ENCODE measurements at regions not wholly inside any gene's neighbourhood (a gene's known extent, or its start where the extent isn't known, plus 50 kb on each side); places are given as distances from the start of the nearest gene placed in this dataset.

DNA sequence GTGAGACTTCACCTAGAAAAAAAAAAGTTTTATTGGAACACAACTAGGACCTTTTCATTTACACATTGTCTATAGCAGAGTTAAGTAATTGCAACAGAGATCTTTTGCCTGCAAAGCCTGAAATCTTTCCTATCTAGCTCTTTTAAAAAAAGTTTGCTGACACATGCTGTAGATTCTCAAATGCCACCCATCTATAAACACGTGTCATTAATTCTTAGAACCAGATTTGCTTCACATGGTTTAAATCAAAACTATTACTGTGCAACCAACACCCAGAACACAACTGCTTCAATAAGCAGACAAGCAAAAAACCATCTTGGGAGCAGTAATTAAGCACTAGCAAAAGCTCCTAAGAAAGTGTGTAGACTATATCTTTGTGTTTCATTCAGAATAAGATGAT, 55.0 kb downstream of the OXSM start:
- no peak for TF ChIP-seq ESRRG (CRISPR knock-in tag; IDR thresholded peaks at IDR 0.05)
- no peak for TF ChIP-seq ZNF565 (CRISPR knock-in tag; conservative IDR thresholded peaks at IDR 0.05; ENCODE audit: low read depth)
- no peak for TF ChIP-seq CREB5 (CRISPR knock-in tag; IDR thresholded peaks at IDR 0.05; ENCODE audit: low read depth)
- TF ChIP-seq ZFP3 (CRISPR knock-in tag; IDR thresholded peaks at IDR 0.05): no peak
- TF ChIP-seq, protein P1, sequence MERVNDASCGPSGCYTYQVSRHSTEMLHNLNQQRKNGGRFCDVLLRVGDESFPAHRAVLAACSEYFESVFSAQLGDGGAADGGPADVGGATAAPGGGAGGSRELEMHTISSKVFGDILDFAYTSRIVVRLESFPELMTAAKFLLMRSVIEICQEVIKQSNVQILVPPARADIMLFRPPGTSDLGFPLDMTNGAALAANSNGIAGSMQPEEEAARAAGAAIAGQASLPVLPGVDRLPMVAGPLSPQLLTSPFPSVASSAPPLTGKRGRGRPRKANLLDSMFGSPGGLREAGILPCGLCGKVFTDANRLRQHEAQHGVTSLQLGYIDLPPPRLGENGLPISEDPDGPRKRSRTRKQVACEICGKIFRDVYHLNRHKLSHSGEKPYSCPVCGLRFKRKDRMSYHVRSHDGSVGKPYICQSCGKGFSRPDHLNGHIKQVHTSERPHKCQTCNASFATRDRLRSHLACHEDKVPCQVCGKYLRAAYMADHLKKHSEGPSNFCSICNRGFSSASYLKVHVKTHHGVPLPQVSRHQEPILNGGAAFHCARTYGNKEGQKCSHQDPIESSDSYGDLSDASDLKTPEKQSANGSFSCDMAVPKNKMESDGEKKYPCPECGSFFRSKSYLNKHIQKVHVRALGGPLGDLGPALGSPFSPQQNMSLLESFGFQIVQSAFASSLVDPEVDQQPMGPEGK (CRISPR knock-in tag; IDR thresholded peaks at IDR 0.05; ENCODE audit: borderline replicate concordance): no peak
- TF ChIP-seq CSDC2 (CRISPR knock-in tag; IDR thresholded peaks at IDR 0.05): no peak
- no peak for TF ChIP-seq OSR1 (CRISPR knock-in tag; IDR thresholded peaks at IDR 0.05)
- TF ChIP-seq, protein P2, sequence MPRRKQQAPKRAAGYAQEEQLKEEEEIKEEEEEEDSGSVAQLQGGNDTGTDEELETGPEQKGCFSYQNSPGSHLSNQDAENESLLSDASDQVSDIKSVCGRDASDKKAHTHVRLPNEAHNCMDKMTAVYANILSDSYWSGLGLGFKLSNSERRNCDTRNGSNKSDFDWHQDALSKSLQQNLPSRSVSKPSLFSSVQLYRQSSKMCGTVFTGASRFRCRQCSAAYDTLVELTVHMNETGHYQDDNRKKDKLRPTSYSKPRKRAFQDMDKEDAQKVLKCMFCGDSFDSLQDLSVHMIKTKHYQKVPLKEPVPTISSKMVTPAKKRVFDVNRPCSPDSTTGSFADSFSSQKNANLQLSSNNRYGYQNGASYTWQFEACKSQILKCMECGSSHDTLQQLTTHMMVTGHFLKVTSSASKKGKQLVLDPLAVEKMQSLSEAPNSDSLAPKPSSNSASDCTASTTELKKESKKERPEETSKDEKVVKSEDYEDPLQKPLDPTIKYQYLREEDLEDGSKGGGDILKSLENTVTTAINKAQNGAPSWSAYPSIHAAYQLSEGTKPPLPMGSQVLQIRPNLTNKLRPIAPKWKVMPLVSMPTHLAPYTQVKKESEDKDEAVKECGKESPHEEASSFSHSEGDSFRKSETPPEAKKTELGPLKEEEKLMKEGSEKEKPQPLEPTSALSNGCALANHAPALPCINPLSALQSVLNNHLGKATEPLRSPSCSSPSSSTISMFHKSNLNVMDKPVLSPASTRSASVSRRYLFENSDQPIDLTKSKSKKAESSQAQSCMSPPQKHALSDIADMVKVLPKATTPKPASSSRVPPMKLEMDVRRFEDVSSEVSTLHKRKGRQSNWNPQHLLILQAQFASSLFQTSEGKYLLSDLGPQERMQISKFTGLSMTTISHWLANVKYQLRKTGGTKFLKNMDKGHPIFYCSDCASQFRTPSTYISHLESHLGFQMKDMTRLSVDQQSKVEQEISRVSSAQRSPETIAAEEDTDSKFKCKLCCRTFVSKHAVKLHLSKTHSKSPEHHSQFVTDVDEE (CRISPR knock-in tag; IDR thresholded peaks at IDR 0.05): no peak
- TF ChIP-seq TOX (CRISPR knock-in tag; IDR thresholded peaks at IDR 0.05; ENCODE audit: borderline replicate concordance): no peak
- TF ChIP-seq ZC3H10 (CRISPR knock-in tag; IDR thresholded peaks at IDR 0.05): no peak
- TF ChIP-seq ZFP30 (CRISPR knock-in tag; IDR thresholded peaks at IDR 0.05): no peak
- no peak for TF ChIP-seq RARB (CRISPR knock-in tag; IDR thresholded peaks at IDR 0.05)
- no peak for TF ChIP-seq CSRNP3 (CRISPR knock-in tag; IDR thresholded peaks at IDR 0.05)
- TF ChIP-seq ZNF70 (CRISPR knock-in tag; IDR thresholded peaks at IDR 0.05): no peak

Data from SK-N-SH treated with all-trans-retinoic acid at 6 μM for 48 hours (cell line).